ENCODE measurements at regions not wholly inside any gene's neighbourhood (a gene's known extent, or its start where the extent isn't known, plus 50 kb on each side); places are given as distances from the start of the nearest gene placed in this dataset.
"Not testable (repeated sequence)": the region's sequence is repeated elsewhere in the genome, so short reads cannot be mapped to it uniquely, and the experiment has no call there.

DNA sequence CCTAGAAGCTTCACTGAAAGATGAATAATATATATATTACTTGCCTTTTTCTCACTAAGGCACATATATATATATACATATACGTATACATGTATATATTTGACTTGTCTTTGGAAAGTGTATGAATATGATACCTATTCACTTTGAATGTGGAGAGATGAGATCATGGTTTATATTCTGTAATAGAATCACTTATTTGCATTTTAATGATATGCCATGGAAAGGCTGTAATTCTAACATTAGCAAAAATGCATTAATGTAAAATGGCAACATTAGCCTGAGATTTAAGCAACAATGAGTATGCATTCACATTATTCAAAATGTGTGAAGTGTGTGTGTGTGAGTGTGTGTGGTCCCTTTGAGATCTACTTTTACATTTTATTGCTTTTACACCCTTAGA, 54.5 kb upstream of the PRKD1 start:
- Mint-ChIP-seq H3K9me3 (peaks cover 1% of the 10 kb centered on the region), H3K4me1 (no peaks in the 10 kb centered on the region), H3K36me3 (no peaks in the 10 kb centered on the region), H3K4me3 (no peak overlapping the region), H3K27me3 (no peaks in the 10 kb centered on the region), H3K27ac (no peak overlapping the region)
- DNase-seq: no peak

DNA sequence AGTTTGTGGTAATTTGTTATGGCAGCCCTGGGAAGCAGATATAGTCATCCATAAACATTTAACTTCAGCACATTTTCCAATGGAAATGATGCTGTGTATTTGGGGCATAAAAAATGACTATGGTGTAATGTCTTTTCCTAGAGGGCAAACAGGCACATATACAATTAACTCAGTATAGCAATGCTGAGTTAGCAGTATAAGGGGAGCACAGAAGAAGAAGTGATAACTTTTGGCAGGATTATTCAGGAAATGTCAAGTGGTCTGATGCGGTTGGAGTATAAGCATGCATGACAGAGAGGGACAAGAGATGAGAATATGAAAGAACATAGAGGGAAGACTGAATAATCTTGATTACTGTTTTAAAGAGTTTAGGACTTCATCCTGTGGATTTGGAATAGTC, 55.3 kb upstream of the PRKD1 start:
- DNase-seq: no peak
- no peaks in the 10 kb centered on the region for H3K36me3 Mint-ChIP-seq
- H3K27me3 Mint-ChIP-seq: no peaks in the 10 kb centered on the region
- no peak overlapping the region for H3K4me3 Mint-ChIP-seq
- no peak overlapping the region for H3K27ac Mint-ChIP-seq
- no peaks in the 10 kb centered on the region for H3K9me3 Mint-ChIP-seq
- H3K4me1 Mint-ChIP-seq: no peaks in the 10 kb centered on the region

DNA sequence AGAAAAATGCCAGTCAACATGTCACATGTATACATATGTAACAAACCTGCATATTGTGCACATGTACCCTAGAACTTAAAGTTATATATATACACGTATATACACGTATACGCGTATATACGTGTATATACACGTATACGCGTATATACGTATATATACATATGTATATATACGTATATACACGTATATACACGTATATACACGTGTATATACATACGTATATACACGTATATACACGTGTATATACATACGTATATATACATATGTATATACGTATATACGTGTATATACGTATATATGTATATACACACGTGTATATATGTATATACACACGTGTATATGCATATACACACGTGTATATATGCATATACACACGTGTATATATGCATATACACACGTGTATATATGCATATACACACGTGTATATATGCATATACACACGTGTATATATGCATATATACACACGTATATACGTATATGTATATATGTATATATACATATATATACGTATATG, 62.8 kb upstream of the PRKD1 start:
- H3K4me1 Mint-ChIP-seq, H3K27me3 Mint-ChIP-seq, H3K9me3 Mint-ChIP-seq, H3K27ac Mint-ChIP-seq, DNase-seq, H3K36me3 Mint-ChIP-seq, H3K4me3 Mint-ChIP-seq: not testable (repeated sequence)

DNA sequence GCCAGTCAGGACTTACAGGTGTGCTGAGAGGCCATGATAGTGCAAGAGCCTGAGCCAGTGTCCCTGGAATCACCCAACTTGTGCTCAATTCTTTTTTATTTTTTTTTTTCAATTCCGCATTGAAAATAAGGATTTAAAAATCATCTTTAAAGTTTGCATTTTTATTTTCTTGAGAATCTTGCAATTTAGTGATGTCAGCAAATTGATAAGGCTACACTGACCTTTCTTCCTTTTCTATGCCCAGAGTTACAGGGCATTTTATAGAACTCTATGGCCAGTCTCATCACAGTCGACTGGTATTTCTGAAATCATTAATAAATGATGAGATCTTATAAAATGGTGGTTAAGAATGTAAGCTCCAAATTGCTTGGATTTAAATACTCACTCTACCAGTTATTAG, 63.3 kb upstream of the PRKD1 start:
- no peaks in the 10 kb centered on the region for H3K9me3 Mint-ChIP-seq
- no peaks in the 10 kb centered on the region for H3K36me3 Mint-ChIP-seq
- no peaks in the 10 kb centered on the region for H3K4me1 Mint-ChIP-seq
- no peaks in the 10 kb centered on the region for H3K27me3 Mint-ChIP-seq
- no peak overlapping the region for H3K4me3 Mint-ChIP-seq
- no peak overlapping the region for H3K27ac Mint-ChIP-seq
- DNase-seq: no peak

DNA sequence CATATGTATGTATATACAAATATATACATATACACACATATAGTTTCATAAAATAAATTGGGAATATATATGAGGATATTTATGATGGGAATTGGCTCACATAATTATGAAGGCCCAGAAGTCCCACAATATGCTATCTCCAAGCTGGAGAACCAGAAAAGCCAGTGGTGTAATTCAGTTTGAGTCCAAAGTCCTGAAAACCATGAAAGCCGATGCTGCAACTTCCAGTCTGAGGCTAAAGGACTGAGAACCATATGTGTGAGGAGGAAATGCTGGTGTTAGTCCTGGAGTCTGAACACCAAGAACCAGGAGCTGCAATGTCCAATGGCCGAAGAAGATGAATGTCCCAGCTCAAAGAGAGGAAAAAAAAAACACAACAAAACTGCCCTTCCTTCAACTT, 65.5 kb upstream of the PRKD1 start:
- Mint-ChIP-seq H3K27ac (no peak overlapping the region), H3K36me3 (no peaks in the 10 kb centered on the region), H3K9me3 (no peaks in the 10 kb centered on the region), H3K4me1 (no peaks in the 10 kb centered on the region), H3K4me3 (no peak overlapping the region), H3K27me3 (no peaks in the 10 kb centered on the region)
- DNase-seq: no peak

DNA sequence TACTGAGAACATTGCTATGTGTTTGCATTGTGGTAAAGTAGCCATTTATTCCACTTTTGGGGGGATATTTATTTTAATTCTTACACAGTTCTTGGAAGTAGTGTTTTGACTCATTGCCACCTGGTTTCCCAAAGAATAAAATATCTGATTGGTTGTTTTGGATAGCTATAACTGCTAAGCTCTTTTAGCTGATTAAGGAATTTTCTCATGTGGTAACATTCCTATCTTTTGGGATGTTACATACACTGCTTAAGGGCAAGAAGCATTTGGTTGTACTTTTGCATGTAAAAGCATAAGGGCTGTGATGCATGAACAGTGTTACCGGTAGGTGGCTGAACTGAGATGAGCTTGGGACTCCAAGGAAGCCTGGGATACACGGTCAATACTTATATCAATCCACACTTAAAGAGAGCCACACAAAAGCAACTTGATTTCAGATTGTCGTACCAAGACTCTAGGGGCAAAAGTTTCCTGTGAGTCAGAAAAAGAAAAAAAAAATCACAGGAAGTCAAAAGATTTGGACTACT, 71.4 kb upstream of the PRKD1 start:
- Mint-ChIP-seq H3K27ac (no peak overlapping the region), H3K4me1 (no peaks in the 10 kb centered on the region)

DNA sequence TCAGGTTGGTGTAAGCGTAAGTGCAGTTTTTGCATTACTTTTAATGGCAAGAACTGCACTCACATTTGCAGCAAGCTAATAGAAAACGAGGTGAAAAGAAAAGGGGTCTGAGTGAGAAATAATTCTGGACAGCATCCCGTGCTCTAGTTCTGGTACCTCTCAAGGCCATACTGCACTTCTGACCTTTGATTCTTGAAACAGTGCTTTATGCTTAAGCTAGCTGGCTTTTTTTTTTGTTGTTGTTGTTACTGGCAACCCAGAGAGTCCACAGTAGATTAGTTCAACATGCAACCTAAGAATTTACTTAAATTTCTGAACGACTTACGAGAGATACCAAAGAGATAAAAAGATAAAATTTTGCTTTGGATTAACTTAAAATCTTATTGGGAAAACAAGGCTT, 75.2 kb upstream of the PRKD1 start:
- DNase-seq: no peak
- H3K9me3 Mint-ChIP-seq: no peaks in the 10 kb centered on the region
- H3K4me3 Mint-ChIP-seq: no peak overlapping the region
- no peaks in the 10 kb centered on the region for H3K4me1 Mint-ChIP-seq
- no peak overlapping the region for H3K27ac Mint-ChIP-seq
- H3K27me3 Mint-ChIP-seq: no peaks in the 10 kb centered on the region
- H3K36me3 Mint-ChIP-seq: no peaks in the 10 kb centered on the region

More for the DNA sequence above, 71.4 kb upstream of the PRKD1 start:
- DNase-seq: no peak
- Mint-ChIP-seq H3K36me3 (no peaks in the 10 kb centered on the region), H3K9me3 (no peaks in the 10 kb centered on the region), H3K4me3 (no peak overlapping the region), H3K27me3 (no peaks in the 10 kb centered on the region)

DNA sequence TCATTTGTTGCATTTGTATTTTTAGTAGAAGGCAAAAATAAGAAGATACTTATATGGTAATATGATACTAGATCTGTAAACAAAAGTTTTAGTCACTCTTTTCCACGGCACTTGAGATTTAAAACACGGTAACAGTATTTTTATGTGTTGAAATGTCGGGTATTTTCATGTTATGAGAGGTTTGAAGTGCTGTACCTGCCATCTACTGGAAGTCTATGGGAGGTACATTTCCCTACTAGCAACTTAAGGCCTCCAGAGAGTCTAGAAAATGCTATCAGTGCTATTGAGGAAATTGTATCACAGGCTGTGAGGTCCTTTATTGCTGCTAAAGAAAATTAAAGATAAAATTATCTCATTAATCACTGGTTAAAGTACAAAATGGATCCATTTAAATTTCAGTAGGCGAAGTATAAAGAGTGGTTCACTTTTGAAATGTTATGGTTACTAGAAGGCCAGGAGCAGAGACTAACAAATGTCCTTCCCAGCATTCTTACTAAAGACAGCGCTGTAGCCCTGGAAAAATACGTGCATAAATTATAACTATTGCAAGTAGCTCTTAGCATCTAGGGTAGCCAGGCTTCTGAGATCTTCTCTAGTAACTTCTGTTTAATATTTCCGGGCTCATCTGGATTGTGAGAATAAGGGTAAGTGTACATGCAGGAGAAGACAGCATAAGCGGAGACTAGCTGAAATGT, 77.6 kb upstream of the PRKD1 start:
- DNase-seq: no peak
- H3K36me3 Mint-ChIP-seq: no peaks in the 10 kb centered on the region
- no peaks in the 10 kb centered on the region for H3K27me3 Mint-ChIP-seq
- no peaks in the 10 kb centered on the region for H3K4me1 Mint-ChIP-seq
- peaks cover 8% of the 10 kb centered on the region for H3K9me3 Mint-ChIP-seq
- H3K4me3 Mint-ChIP-seq: no peak overlapping the region
- no peak overlapping the region for H3K27ac Mint-ChIP-seq

DNA sequence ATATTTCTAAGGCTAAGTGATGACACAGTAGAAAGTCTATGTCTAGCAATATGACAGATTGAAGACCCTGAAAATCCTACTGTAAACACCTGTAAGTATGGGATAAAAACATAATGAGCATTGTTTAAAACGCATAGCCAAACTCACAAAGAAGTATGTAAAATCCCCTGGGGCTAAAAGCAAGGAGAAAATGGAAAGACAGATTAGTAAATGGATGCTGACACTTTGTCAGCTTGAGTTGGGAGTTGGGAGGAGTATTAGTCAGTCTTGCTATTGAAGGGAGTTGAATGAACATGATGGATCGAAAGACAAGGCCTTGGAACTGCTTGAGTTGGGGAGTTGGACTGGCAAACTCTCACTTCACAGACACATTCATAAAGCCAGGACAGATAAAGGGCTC, 79.0 kb upstream of the PRKD1 start:
- Mint-ChIP-seq H3K4me1 (no peaks in the 10 kb centered on the region), H3K9me3 (peaks cover 8% of the 10 kb centered on the region), H3K36me3 (no peaks in the 10 kb centered on the region), H3K27me3 (no peaks in the 10 kb centered on the region), H3K4me3 (no peak overlapping the region), H3K27ac (no peak overlapping the region)
- no peak for DNase-seq

DNA sequence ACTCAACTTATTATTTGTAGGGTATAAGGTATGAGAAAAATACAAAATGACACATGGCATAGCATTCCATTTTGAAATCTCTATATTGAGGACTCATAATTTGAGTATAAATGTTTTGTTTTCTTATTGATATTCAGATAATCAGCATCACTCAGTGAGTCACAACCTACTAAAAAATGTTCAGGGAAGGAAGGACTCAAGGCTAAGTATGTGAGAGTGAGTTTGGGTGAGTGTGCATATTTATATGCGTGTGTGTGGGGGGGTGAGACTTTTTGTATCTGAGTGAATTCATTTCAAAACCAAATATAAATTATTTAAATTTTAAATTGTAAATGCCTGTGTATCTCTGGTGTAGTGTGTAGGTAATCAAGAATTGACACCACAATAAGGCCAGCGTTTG, 87.8 kb upstream of the PRKD1 start:
- Mint-ChIP-seq H3K27ac (no peak overlapping the region), H3K9me3 (peaks cover 6% of the 10 kb centered on the region), H3K36me3 (no peaks in the 10 kb centered on the region), H3K4me3 (no peak overlapping the region), H3K4me1 (no peaks in the 10 kb centered on the region), H3K27me3 (no peaks in the 10 kb centered on the region)
- no peak for DNase-seq

DNA sequence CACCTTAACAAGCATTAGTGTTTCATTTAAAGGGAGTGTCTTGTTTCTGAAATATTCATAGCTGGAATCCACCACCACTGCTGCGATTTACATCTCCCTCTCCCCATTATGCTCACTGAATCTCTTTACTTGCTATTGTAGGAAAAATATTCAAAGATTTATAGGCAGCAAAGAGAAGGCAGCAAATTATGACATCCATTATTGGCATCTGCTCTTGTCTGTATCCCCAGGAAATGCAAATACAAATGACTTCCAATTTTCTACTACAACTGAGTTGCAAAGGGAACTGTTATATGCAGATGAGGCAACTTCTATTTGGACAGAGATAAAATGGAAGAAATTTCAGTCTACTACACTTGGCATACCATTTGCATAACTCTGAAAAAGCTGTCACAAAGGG, 88.4 kb upstream of the PRKD1 start:
- no peak overlapping the region for H3K27ac Mint-ChIP-seq
- H3K27me3 Mint-ChIP-seq: no peaks in the 10 kb centered on the region
- no peak for DNase-seq
- H3K4me1 Mint-ChIP-seq: no peaks in the 10 kb centered on the region
- H3K4me3 Mint-ChIP-seq: no peak overlapping the region
- H3K36me3 Mint-ChIP-seq: no peaks in the 10 kb centered on the region
- peaks cover 6% of the 10 kb centered on the region for H3K9me3 Mint-ChIP-seq

DNA sequence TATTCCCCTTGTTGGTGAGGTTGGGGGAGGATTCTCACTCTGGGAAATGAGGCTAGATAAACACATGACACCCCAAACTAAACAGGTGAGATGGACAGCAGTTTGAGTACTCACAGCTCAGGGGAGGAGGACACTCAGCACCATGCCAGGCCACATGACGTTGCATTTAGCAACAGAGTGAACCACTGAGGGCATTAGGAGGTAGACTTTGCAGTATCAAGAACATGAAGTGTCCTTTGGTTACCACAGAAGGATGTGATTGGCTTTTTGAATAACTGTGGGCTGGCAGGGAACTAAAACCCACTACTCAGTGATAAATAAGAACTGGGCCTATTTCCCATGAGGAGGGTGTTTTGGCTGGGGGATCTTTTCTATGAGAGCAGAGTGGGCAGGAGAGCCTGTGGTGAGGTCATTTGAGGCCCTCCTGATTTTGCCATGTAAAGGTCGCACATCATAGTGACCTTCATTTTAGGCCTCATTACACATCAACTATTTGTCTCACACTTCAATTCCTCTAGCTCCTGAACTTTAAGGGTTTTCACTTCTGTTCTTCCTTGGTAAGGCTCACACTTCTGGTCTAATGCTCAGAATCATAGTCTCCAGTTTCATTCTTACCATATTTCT, 89.8 kb upstream of the PRKD1 start:
- DNase-seq: no peak
- Mint-ChIP-seq H3K9me3 (peaks cover 3% of the 10 kb centered on the region), H3K4me3 (no peak overlapping the region), H3K27me3 (no peaks in the 10 kb centered on the region), H3K4me1 (no peaks in the 10 kb centered on the region), H3K27ac (no peak overlapping the region), H3K36me3 (no peaks in the 10 kb centered on the region)

DNA sequence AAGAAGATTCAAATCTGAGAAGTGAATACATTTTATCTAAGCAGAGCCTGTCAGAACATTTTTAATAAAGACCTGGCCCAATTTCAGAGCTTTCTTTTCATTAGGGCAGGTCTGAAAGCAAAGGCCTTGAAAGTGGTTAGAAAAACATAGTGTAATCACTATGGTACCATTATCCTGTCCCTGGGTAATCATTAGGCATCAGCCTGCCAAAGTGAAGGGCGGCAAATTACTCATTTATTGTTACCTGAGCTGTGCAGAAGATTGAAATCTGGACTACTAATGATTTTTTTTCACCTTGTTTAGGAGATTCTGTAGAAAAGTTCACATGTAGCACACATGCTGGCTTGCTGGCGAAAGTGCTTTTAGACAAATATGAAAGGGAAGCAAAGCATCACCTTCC, 92.6 kb upstream of the PRKD1 start:
- H3K27ac Mint-ChIP-seq: no peak overlapping the region
- no peaks in the 10 kb centered on the region for H3K36me3 Mint-ChIP-seq
- no peaks in the 10 kb centered on the region for H3K4me1 Mint-ChIP-seq
- peaks cover 3% of the 10 kb centered on the region for H3K9me3 Mint-ChIP-seq
- H3K4me3 Mint-ChIP-seq: no peak overlapping the region
- no peak for DNase-seq
- H3K27me3 Mint-ChIP-seq: no peaks in the 10 kb centered on the region

DNA sequence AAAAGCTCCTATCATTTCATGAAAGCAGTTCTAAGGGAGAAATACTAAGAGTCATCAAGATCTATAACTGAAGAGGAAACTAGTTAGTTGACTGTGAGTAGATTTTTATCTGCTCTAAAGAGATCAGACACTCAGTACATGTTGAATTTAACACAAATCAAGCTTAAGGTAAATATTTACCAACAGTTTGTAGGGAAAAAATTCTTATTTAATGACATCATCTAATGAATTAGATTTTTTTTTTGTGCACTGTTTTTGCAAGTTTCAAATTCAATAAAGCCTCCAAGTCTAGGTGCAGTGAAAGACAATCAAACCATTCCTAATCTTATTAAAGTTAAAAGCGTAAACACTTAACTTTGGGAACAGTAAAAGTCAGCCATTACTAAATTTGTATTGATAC, 93.0 kb upstream of the PRKD1 start:
- H3K27me3 Mint-ChIP-seq: no peaks in the 10 kb centered on the region
- no peak overlapping the region for H3K27ac Mint-ChIP-seq
- no peaks in the 10 kb centered on the region for H3K4me1 Mint-ChIP-seq
- peaks cover 5% of the 10 kb centered on the region for H3K9me3 Mint-ChIP-seq
- H3K36me3 Mint-ChIP-seq: no peaks in the 10 kb centered on the region
- DNase-seq: no peak
- H3K4me3 Mint-ChIP-seq: no peak overlapping the region

DNA sequence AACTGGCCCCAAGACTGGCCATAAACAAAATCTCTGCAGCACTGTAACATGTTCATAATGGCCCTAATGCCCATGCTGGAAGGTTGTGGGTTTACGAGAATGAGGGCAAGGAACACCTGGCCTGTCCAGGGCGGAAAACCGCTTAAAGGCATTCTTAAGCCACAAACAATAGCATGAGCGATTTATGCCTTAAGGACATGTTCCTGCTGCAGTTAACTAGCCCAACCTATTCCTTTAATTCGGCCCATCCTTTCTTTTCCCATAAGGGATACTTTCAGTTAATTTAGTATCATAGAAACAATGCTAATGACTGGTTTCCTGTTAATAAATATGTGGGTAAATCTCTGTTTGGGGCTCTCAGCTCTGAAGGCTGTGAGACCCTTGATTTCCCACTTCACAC, 95.7 kb upstream of the PRKD1 start:
- H3K4me3 Mint-ChIP-seq, DNase-seq, H3K4me1 Mint-ChIP-seq, H3K27me3 Mint-ChIP-seq, H3K9me3 Mint-ChIP-seq, H3K36me3 Mint-ChIP-seq, H3K27ac Mint-ChIP-seq: not testable (repeated sequence)

DNA sequence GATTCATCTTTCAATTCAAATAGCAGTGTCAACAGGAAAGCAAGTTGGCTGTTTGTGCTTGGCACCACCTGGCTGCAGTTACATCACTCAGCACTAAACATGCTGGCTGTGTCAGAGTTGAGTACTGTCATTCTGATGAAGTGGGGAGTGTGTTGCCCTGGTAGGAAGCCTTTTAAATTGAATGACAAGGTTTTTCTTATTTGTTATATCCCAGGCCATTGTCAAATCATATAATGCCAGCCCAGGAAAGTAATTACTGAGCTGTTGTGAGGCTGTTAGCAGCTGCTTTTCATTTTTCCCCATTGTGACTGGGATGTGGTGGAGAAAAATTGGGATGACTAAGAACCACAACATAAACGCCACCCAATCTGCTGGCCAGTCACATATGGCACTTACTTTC, 106.5 kb upstream of the PRKD1 start:
- Mint-ChIP-seq H3K36me3 (no peaks in the 10 kb centered on the region), H3K4me3 (no peak overlapping the region), H3K9me3 (peaks cover 10% of the 10 kb centered on the region), H3K27me3 (no peaks in the 10 kb centered on the region), H3K4me1 (no peaks in the 10 kb centered on the region), H3K27ac (no peak overlapping the region)
- no peak for DNase-seq

All from activated naive CD8-positive, alpha-beta T cell treated with anti-CD3 and anti-CD28 coated beads for 36 hours (primary cell).